Endothelial cell of umbilical vein (primary cell): ENCODE measurements at regions not wholly inside any gene's neighbourhood (a gene's known extent, or its start where the extent isn't known, plus 50 kb on each side); places are given as distances from the start of the nearest gene placed in this dataset.

ENCODE experiments used
- BruUV-seq: library from RNA; stranded (reverse); fragments of 400-500 nt; replicated peaks from 2 replicates; lab custom pipeline; 2021; lab: Mats Ljungman, UMichigan
- CTCF ChIA-PET: fragments of 300-600, 350-600 bp; sonication (Branson Sonifier 250); formaldehyde crosslinking; loops from one replicate; lab custom pipeline; 2021; ENCODE audit warnings: antibody characterized with exemption, inconsistent platforms; lab: Charles Lee
- POLR2A ChIA-PET: fragments of 300-600, 350-600 bp; sonication (Branson Sonifier 250); formaldehyde crosslinking; loops from one replicate; lab custom pipeline; 2021; ENCODE audit warnings: antibody characterized with exemption, inconsistent platforms; lab: Charles Lee
- DNase-seq: peaks from one replicate; pipeline ENCODE4 v3.0.0-alpha.2; 2011; ENCODE audit warnings: low read depth, low spot score
- FAIRE-seq: peaks from 2 replicates; lab custom pipeline; 2011; peaks lifted over from hg19 to GRCh38; lab: Jason Lieb, UNC
- H2AFZ ChIP-seq: 2 replicates; pipeline ENCODE4 v1.6.0; 2012; ENCODE audit warnings: low read depth, low read length, control low read depth, inconsistent platforms
- H3K27ac ChIP-seq: 2 replicates; pipeline ENCODE4 v1.5.1; 2011; ENCODE audit warnings: low read depth, mild to moderate bottlenecking, control low read depth, low read length, moderate library complexity; ENCODE audit not compliant: insufficient read depth
- H3K27me3 ChIP-seq, 2 experiments: 2 replicates each; pipeline versions ENCODE4 v1.6.0 to v1.6.1; 2011; ENCODE audit warnings: low read length in 2 of 2, mixed read lengths in 1 of 2; ENCODE audit not compliant: control insufficient read depth in 2 of 2, insufficient read depth in 2 of 2
- H3K36me3 ChIP-seq, 2 experiments: 2 replicates in 1 of 2; 3 replicates in 1 of 2; pipeline ENCODE4 v1.5.1; 2011; ENCODE audit warnings: low read length in 2 of 2, mild to moderate bottlenecking in 1 of 2, moderate library complexity in 1 of 2; ENCODE audit not compliant: control insufficient read depth in 2 of 2, insufficient read depth in 2 of 2; ENCODE audit errors: extremely low read depth in 1 of 2
- H3K4me1 ChIP-seq: 3 replicates; pipeline ENCODE4 v1.5.1; 2011; ENCODE audit warnings: mild to moderate bottlenecking, low read length; ENCODE audit not compliant: control insufficient read depth, insufficient read depth; ENCODE audit errors: extremely low read depth
- H3K4me2 ChIP-seq: 2 replicates; pipeline ENCODE4 v1.6.1; 2011; ENCODE audit warnings: low read length, control low read depth, mixed read lengths; ENCODE audit not compliant: insufficient read depth
- H3K4me3 ChIP-seq, 3 experiments: fragments of 200-600 bp in 1 of 3; sonication (generic), shearing (Covaris generic) in 1 of 3; replicated peaks in 1 of 3; 2 replicates each; pipeline ENCODE4 v1.5.1; 2011 to 2016; ENCODE audit warnings: control low read depth in 3 of 3, low read length in 3 of 3, mild to moderate bottlenecking in 2 of 3, inconsistent platforms in 1 of 3, low read depth in 1 of 3, moderate library complexity in 1 of 3; ENCODE audit not compliant: insufficient read depth in 1 of 3
- H3K79me2 ChIP-seq: 2 replicates; pipeline ENCODE4 v1.6.0; 2012; ENCODE audit warnings: low read length, inconsistent platforms; ENCODE audit not compliant: control insufficient read depth, insufficient read depth
- H3K9ac ChIP-seq: replicated peaks from 2 replicates; pipeline ENCODE3; 2011; ENCODE audit warnings: low read length, control low read depth; ENCODE audit not compliant: insufficient read depth; ENCODE audit errors: extremely low read depth
- H3K9me1 ChIP-seq: replicated peaks from 3 replicates; pipeline ENCODE4 v1.6.0; 2011; ENCODE audit warnings: mild to moderate bottlenecking, low read length; ENCODE audit not compliant: control insufficient read depth, insufficient read depth; ENCODE audit errors: extremely low read depth
- H3K9me3 ChIP-seq: replicated peaks from 2 replicates; pipeline ENCODE4 v1.5.1; 2012; ENCODE audit warnings: low read length, inconsistent platforms; ENCODE audit not compliant: control insufficient read depth, insufficient read depth
- H4K20me1 ChIP-seq: replicated peaks from 2 replicates; pipeline ENCODE3; 2011; ENCODE audit warnings: mild to moderate bottlenecking, low read length; ENCODE audit not compliant: control insufficient read depth, insufficient read depth; ENCODE audit errors: extremely low read depth
- CTCF ChIP-seq, 2 donors: IDR thresholded peaks; 1 replicate in 1 of 2; 2 replicates in 1 of 2; pipeline ENCODE4 v1.5.1; 2011; ENCODE audit warnings: low read length in 2 of 2, mild to moderate bottlenecking in 2 of 2, moderate library complexity in 2 of 2, control low read depth in 1 of 2, inconsistent platforms in 1 of 2, low read depth in 1 of 2; ENCODE audit not compliant: insufficient read depth in 1 of 2; ENCODE audit errors: extremely low read depth in 1 of 2
- EZH2 ChIP-seq: IDR thresholded peaks from 2 replicates; pipeline ENCODE4 v1.6.1; 2012; ENCODE audit warnings: borderline replicate concordance, low read depth, mild to moderate bottlenecking, moderate library complexity, low read length, inconsistent platforms; ENCODE audit not compliant: severe bottlenecking
- FOS ChIP-seq: IDR thresholded peaks from 2 replicates; pipeline ENCODE4 v1.6.1; 2011; ENCODE audit warnings: mild to moderate bottlenecking, low read length, moderate library complexity, borderline replicate concordance; ENCODE audit not compliant: insufficient read depth
- GATA2 ChIP-seq: IDR thresholded peaks from 2 replicates; pipeline ENCODE4 v1.7.0; 2011; ENCODE audit warnings: low read depth, mild to moderate bottlenecking, moderate library complexity, mixed read lengths, low read length; ENCODE audit not compliant: insufficient read length, insufficient read depth
- JUN ChIP-seq: IDR thresholded peaks from 2 replicates; pipeline ENCODE4 v1.6.1; 2011; ENCODE audit warnings: borderline replicate concordance, low read depth; ENCODE audit not compliant: insufficient read length, insufficient read depth
- MAX ChIP-seq: IDR thresholded peaks from 2 replicates; pipeline ENCODE4 v1.6.1; 2011; ENCODE audit not compliant: insufficient read depth, insufficient read length
- MYC ChIP-seq: IDR thresholded peaks from one replicate; pipeline ENCODE4 v1.6.1; 2011; ENCODE audit warnings: mild to moderate bottlenecking, low read depth, low read length
- POLR2A ChIP-seq: IDR thresholded peaks from 2 replicates; pipeline ENCODE4 v1.6.1; 2012; ENCODE audit warnings: low read depth, mild to moderate bottlenecking, control low read depth, low read length
- POLR2AphosphoS5 ChIP-seq: IDR thresholded peaks from 2 replicates; pipeline ENCODE4 v1.6.1; 2012; ENCODE audit warnings: low read depth, mild to moderate bottlenecking, control low read depth, low read length, moderate library complexity; ENCODE audit not compliant: insufficient read depth
- dilution Hi-C: fragments of 300-500 bp; cut with MboI; formaldehyde crosslinking; loops from one replicate; pipeline ENCODE4 v1.15.0; 2019; ENCODE audit warnings: low sequenced_read_pairs; ENCODE audit not compliant: extremely low pct_ligation_motif_present
- intact Hi-C: fragments of 100-400 bp; cut with micrococcal nuclease; formaldehyde crosslinking; loops from one replicate; pipeline ENCODE4 v1.10.0; 2022

GRCh38 chrX:10370976-10371375 is 214.2 kb downstream of the CLCN4 start:
- no peak overlapping the region for H3K4me2 ChIP-seq
- H2AFZ ChIP-seq = no peak overlapping the region
- POLR2A ChIA-PET = no interaction called here
- FAIRE-seq (no peak), DNase-seq (no peak)
- H3K27me3 ChIP-seq = no peaks in the 10 kb centered on the region
- intact Hi-C loops (no loop called here), dilution Hi-C loops (no loop called here)
- H3K9me3 ChIP-seq = no peaks in the 10 kb centered on the region
- no peak overlapping the region for H3K4me3 ChIP-seq
- no peak overlapping the region for H3K27ac ChIP-seq
- H3K4me1 ChIP-seq = no peaks in the 10 kb centered on the region
- H3K79me2 ChIP-seq = no peaks in the 10 kb centered on the region
- CTCF ChIA-PET = no interaction called here
- BruUV-seq = no TSS peak
- H3K9me1 ChIP-seq = no peaks in the 10 kb centered on the region
- TF ChIP-seq FOS = no peak
- no peak for TF ChIP-seq CTCF (IDR thresholded peaks at IDR 0.05; ENCODE audit: extremely low read depth in 1 of 2, insufficient read depth in 1 of 2, low read depth in 1 of 2, low read length in 2 of 2)
- TF ChIP-seq GATA2 = no peak
- no peak for TF ChIP-seq POLR2AphosphoS5
- TF ChIP-seq POLR2A = no peak
- TF ChIP-seq MYC = no peak
- no peak for TF ChIP-seq EZH2
- TF ChIP-seq MAX = no peak
- TF ChIP-seq JUN = no peak
- no peaks in the 10 kb centered on the region for H3K36me3 ChIP-seq
- H3K9ac ChIP-seq = no peak overlapping the region
- H4K20me1 ChIP-seq = no peaks in the 10 kb centered on the region
